Prostate gland (tissue), 2 donors: ENCODE measurements at regions not wholly inside any gene's neighbourhood (a gene's known extent, or its start where the extent isn't known, plus 50 kb on each side); places are given as distances from the start of the nearest gene placed in this dataset.

Experiments
- DNase-seq: peaks from one replicate; pipeline ENCODE4 v3.0.0-alpha.2; 2019; ENCODE audit warnings: low spot score
- H3K27ac ChIP-seq, 2 donors: fragments of 200-600 bp; sonication (generic); 2 replicates each; pipeline ENCODE4 v1.5.1; 2017 to 2019
- H3K27me3 ChIP-seq: fragments of 200-600 bp; sonication (generic); replicated peaks from 2 replicates; pipeline ENCODE4 v1.5.1; 2019; ENCODE audit not compliant: insufficient read depth
- H3K36me3 ChIP-seq, 2 donors: fragments of 200-600 bp; sonication (generic); 1 replicate in 1 of 2; 2 replicates in 1 of 2; pipeline versions ENCODE4 v1.5.1 to v1.8.1; 2017 to 2019
- H3K4me1 ChIP-seq: fragments of 200-600 bp; sonication (generic); replicated peaks from 2 replicates; pipeline ENCODE4 v1.5.1; 2019
- H3K4me3 ChIP-seq, 2 donors: fragments of 200-600 bp; sonication (generic); 2 replicates each; pipeline ENCODE4 v1.5.1; 2017 to 2019
- H3K9me3 ChIP-seq: fragments of 200-600 bp; sonication (generic); 2 replicates; pipeline ENCODE4 v1.5.1; 2017
- CTCF ChIP-seq, 4 experiments: fragments of 200-600 bp in 2 of 4; fragments of 450-650 bp in 2 of 4; sonication (generic) in 2 of 4; IDR thresholded peaks; 1 replicate in 3 of 4; 2 replicates in 1 of 4; pipeline ENCODE4 v1.5.1; 2016 to 2019; ENCODE audit warnings: antibody characterized with exemption in 4 of 4, mild to moderate bottlenecking in 2 of 4, moderate library complexity in 2 of 4
- POLR2A ChIP-seq: fragments of 450-650 bp; IDR thresholded peaks from one replicate; pipeline ENCODE4 v1.6.1; 2016; ENCODE audit warnings: antibody characterized with exemption, mild to moderate bottlenecking
- POLR2AphosphoS5 ChIP-seq: sonication (generic); formaldehyde crosslinking; IDR thresholded peaks from one replicate; pipeline ENCODE4 v1.6.1; 2017; ENCODE audit warnings: antibody characterized with exemption
- WGBS: methylation state at CpG from one replicate; pipeline ENCODE4 v1.1.5; 2018; 5-methylcytosine and 5-hydroxymethylcytosine counted together
- intact Hi-C: fragments of 100-400 bp; cut with DNase I; formaldehyde crosslinking; loops from one replicate; pipeline ENCODE4 v1.14.2; 2022

- 92% methylated on average over 1 of the region's 1 CpG for WGBS
- H3K4me3 ChIP-seq, result no peak overlapping the region
- TF ChIP-seq POLR2A, result no peak
- no peak for TF ChIP-seq CTCF (IDR thresholded peaks at IDR 0.05)
- no peak for TF ChIP-seq POLR2AphosphoS5
- no peak for DNase-seq
- H3K27ac ChIP-seq, result no peak overlapping the region
- H3K36me3 ChIP-seq, result no peaks in the 10 kb centered on the region
- H3K4me1 ChIP-seq, result no peaks in the 10 kb centered on the region
- no peaks in the 10 kb centered on the region for H3K27me3 ChIP-seq
- H3K9me3 ChIP-seq, result no peaks in the 10 kb centered on the region
- intact Hi-C loops, result no loop called here
Measured at GRCh38 chr13:73412933-73413332, 354.1 kb downstream of the KLF5 start.

- Histone ChIP-seq H3K27me3 (no peaks in the 10 kb centered on the region), H3K4me1 (no peaks in the 10 kb centered on the region), H3K9me3 (no peaks in the 10 kb centered on the region), H3K27ac (no peak overlapping the region), H3K4me3 (no peak overlapping the region), H3K36me3 (no peaks in the 10 kb centered on the region)
- intact Hi-C loops, result no loop called here
- no peak for DNase-seq
- TF ChIP-seq POLR2A (no peak), POLR2AphosphoS5 (no peak), CTCF (IDR thresholded peaks at IDR 0.05) (no peak)
- 67% methylated on average over 7 of the region's 7 CpGs for WGBS
Measured at GRCh38 chr13:73411067-73411809, 352.4 kb downstream of the KLF5 start.

DNA sequence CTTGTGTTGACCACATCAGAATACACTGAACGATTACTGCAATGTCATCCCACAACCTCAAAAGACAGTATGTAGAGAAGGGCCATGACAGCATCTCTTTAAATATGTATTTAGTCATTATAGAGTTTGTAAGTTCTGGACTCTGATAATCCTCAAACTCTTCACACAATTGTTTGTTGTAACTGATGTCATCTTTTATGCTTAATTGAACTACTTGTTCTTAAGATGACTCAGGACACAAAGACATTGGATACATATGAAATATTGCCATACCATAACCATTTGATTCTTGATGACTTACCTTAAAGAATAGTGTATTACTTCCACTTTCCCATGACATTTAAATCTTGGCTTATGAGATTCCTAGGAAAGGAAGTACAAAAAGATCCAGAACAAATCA is 347.6 kb downstream of the KLF5 start:
- H3K4me3 ChIP-seq, result no peak overlapping the region
- no peak overlapping the region for H3K27ac ChIP-seq
- H3K36me3 ChIP-seq, result no peaks in the 10 kb centered on the region
- H3K4me1 ChIP-seq, result no peaks in the 10 kb centered on the region
- no peak for TF ChIP-seq POLR2AphosphoS5
- no peak for TF ChIP-seq CTCF (IDR thresholded peaks at IDR 0.05)
- TF ChIP-seq POLR2A, result no peak
- DNase-seq, result no peak
- H3K9me3 ChIP-seq, result no peaks in the 10 kb centered on the region
- H3K27me3 ChIP-seq, result no peaks in the 10 kb centered on the region
- WGBS, result 72% methylated on average over 1 of the region's 1 CpG
- intact Hi-C loops, result no loop called here

DNA sequence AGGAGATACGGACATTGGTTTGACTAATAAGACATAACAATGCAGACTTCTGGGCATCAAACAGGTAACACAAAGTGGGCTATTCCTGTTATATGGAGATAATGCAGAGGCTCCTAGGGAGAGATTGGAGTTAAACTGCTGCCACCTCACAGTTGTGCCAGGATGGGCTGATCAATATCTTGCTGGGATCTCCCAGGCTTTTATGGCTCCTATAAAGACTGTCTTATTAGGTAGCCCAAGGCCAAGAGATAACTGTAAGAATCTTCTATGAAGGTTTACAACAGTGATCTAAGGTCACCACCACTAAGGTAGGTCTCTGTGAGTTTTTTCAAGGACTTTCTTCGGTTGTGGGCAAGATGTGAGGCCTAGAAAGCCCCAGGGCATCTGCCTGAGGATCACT is 345.8 kb downstream of the KLF5 start:
- Histone ChIP-seq H3K36me3 (no peaks in the 10 kb centered on the region), H3K27me3 (no peaks in the 10 kb centered on the region), H3K9me3 (no peaks in the 10 kb centered on the region), H3K4me1 (no peaks in the 10 kb centered on the region), H3K27ac (no peak overlapping the region), H3K4me3 (no peak overlapping the region)
- 44% methylated on average over 2 of the region's 2 CpGs for WGBS
- no peak for DNase-seq
- TF ChIP-seq POLR2A, result no peak
- TF ChIP-seq POLR2AphosphoS5, result no peak
- intact Hi-C loops, result no loop called here

- TF ChIP-seq CTCF (IDR thresholded peaks at IDR 0.05), result no peak
- no peak for TF ChIP-seq POLR2A
- TF ChIP-seq POLR2AphosphoS5, result no peak
- H3K9me3 ChIP-seq, result no peaks in the 10 kb centered on the region
- H3K27me3 ChIP-seq, result no peaks in the 10 kb centered on the region
- intact Hi-C loops, result no loop called here
- no peak for DNase-seq
- H3K27ac ChIP-seq, result no peak overlapping the region
- H3K4me1 ChIP-seq, result peaks cover 4% of the 10 kb centered on the region
- H3K4me3 ChIP-seq, result no peak overlapping the region
- 85% methylated on average over 1 of the region's 1 CpG for WGBS
- no peaks in the 10 kb centered on the region for H3K36me3 ChIP-seq
Measured at GRCh38 chr13:73403355-73404120, 344.7 kb downstream of the KLF5 start.
